Sigmoid colon (tissue), 6 donors: ENCODE measurements at regions not wholly inside any gene's neighbourhood (a gene's known extent, or its start where the extent isn't known, plus 50 kb on each side); places are given as distances from the start of the nearest gene placed in this dataset.

ENCODE experiments used
- DNase-seq: peaks from one replicate; pipeline ENCODE4 v3.0.0-alpha.2; 2019
- H3K27ac ChIP-seq, 4 donors: fragments of 200-600 bp; sonication (generic); one replicate each; pipeline ENCODE4 v1.5.1; 2016 to 2019; ENCODE audit warnings: mild to moderate bottlenecking in 1 of 4
- H3K27me3 ChIP-seq, 3 donors: fragments of 200-600 bp; sonication (generic); one replicate each; pipeline ENCODE4 v1.5.1; 2019; ENCODE audit warnings: mild to moderate bottlenecking in 1 of 3
- H3K36me3 ChIP-seq, 4 donors: fragments of 200-600 bp; sonication (generic); one replicate each; pipeline ENCODE4 v1.5.1; 2016 to 2019
- H3K4me1 ChIP-seq, 4 donors: fragments of 200-600 bp; sonication (generic); one replicate each; pipeline ENCODE4 v1.5.1; 2017 to 2019
- H3K4me3 ChIP-seq, 4 donors: fragments of 200-600 bp; sonication (generic); one replicate each; pipeline ENCODE4 v1.5.1; 2017 to 2019; ENCODE audit warnings: mild to moderate bottlenecking in 2 of 4, moderate library complexity in 1 of 4
- H3K9me3 ChIP-seq, 4 donors: fragments of 200-600 bp in 3 of 4; sonication (generic) in 3 of 4; one replicate each; pipeline versions ENCODE4 v1.5.1 to v1.6.1; 2013 to 2019
- EP300 ChIP-seq, 4 donors: sonication (generic); formaldehyde crosslinking; IDR thresholded peaks; one replicate each; pipeline ENCODE4 v1.6.1; 2017; ENCODE audit warnings: antibody characterized with exemption in 4 of 4
- POLR2A ChIP-seq, 2 donors: fragments of 450-650 bp; IDR thresholded peaks; one replicate each; pipeline ENCODE4 v1.6.1; 2016; ENCODE audit warnings: antibody characterized with exemption in 2 of 2, mild to moderate bottlenecking in 2 of 2, moderate library complexity in 2 of 2
- POLR2AphosphoS5 ChIP-seq, 4 donors: sonication (generic); formaldehyde crosslinking; IDR thresholded peaks; one replicate each; pipeline ENCODE4 v1.6.1; 2017; ENCODE audit warnings: antibody characterized with exemption in 4 of 4
- WGBS, 2 donors: extraction: QIAGEN DNeasy Blood & Tissue Kit; methylation state at CpG; one replicate each; pipeline ENCODE4 v1.1.7; 2013; 5-methylcytosine and 5-hydroxymethylcytosine counted together
- intact Hi-C: fragments of 100-400 bp; cut with DNase I; formaldehyde crosslinking; loops from one replicate; pipeline ENCODE4 v1.15.1; 2023
- TF ChIP-seq, protein P1 (sequence below), 4 experiments: fragments of 450-650 bp in 3 of 4; fragments of 200-600 bp in 1 of 4; IDR thresholded peaks; one replicate each; pipeline ENCODE4 v1.5.1; 2016 to 2019; ENCODE audit warnings: antibody characterized with exemption in 4 of 4, mild to moderate bottlenecking in 3 of 4, moderate library complexity in 2 of 4
- donor health status: healthy with polysubstance abuse.
- donor health status: healthy.

DNA sequence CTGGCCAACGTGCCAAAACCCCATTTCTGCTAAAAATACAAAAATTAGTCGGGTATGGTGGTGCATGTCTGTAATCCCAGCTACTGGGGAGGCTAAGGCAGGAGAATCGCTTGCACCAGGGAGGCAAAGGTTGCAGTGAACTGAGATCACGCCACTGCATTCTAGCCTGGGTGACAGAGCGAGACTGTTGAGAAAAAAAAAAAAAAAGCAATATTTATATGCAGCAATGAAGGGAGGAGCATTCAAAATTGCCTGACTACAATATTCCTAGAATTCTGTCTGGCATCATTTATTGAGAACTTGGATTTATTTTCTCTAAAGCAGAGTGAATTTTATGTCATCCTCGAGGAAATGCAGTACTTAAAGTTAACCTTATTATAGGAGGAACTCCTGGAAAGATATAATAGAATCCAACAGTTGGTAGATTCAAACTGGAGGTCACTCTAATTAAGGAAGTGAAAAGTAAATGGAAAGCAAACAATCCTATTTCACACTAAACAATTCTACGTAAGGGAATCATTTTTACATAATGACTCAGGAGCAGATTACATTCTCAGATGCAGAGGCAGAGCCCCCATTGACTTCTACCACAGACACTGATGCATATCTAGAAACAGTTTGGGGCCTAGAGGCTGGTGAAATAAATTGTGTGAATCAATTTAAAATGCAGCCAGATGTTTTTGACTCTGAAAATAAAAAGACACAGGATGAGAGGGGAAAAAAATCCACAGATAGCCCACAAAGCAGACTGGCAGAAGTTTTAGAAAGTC, 82.1 kb upstream of the FHIT start:
- no peaks in the 10 kb centered on the region for H3K27me3 ChIP-seq
- 55 to 74% methylated on average over 7 of the region's 7 CpGs for WGBS, 2 donors
- no peak for TF ChIP-seq POLR2AphosphoS5 (IDR thresholded peaks at IDR 0.05)
- TF ChIP-seq EP300 (IDR thresholded peaks at IDR 0.05), result no peak
- H3K27ac ChIP-seq, result no peak overlapping the region
- DNase-seq, result no peak
- no peak overlapping the region for H3K4me3 ChIP-seq
- intact Hi-C loops, result no loop called here
- no peaks in the 10 kb centered on the region for H3K9me3 ChIP-seq
- no peaks in the 10 kb centered on the region for H3K4me1 ChIP-seq
- H3K36me3 ChIP-seq, result no peaks in the 10 kb centered on the region

DNA sequence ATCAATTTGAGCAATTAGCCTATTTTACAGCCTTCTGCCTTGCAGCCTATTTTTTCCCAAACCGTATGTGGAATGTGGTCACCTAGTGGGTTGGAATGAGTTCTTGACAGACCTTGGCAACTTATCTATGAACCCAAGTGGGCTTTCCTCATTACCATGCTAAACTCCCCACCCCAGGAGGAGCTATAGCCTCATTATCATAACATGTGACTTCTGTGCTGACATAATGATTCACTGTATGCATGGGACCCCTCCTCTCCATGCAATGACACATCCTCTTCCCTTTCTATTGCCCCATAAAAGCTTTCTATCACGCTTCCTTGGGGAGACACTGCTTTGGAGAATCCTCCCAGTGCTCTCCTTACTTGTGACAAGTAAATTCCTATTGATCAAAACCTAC, 83.5 kb upstream of the FHIT start:
- Histone ChIP-seq H3K4me3 (no peak overlapping the region), H3K9me3 (no peaks in the 10 kb centered on the region), H3K27me3 (no peaks in the 10 kb centered on the region), H3K36me3 (no peaks in the 10 kb centered on the region), H3K27ac (no peak overlapping the region), H3K4me1 (no peaks in the 10 kb centered on the region)
- intact Hi-C loops, result no loop called here
- TF ChIP-seq, protein P1, sequence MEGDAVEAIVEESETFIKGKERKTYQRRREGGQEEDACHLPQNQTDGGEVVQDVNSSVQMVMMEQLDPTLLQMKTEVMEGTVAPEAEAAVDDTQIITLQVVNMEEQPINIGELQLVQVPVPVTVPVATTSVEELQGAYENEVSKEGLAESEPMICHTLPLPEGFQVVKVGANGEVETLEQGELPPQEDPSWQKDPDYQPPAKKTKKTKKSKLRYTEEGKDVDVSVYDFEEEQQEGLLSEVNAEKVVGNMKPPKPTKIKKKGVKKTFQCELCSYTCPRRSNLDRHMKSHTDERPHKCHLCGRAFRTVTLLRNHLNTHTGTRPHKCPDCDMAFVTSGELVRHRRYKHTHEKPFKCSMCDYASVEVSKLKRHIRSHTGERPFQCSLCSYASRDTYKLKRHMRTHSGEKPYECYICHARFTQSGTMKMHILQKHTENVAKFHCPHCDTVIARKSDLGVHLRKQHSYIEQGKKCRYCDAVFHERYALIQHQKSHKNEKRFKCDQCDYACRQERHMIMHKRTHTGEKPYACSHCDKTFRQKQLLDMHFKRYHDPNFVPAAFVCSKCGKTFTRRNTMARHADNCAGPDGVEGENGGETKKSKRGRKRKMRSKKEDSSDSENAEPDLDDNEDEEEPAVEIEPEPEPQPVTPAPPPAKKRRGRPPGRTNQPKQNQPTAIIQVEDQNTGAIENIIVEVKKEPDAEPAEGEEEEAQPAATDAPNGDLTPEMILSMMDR (IDR thresholded peaks at IDR 0.05), result no peak
- TF ChIP-seq POLR2AphosphoS5 (IDR thresholded peaks at IDR 0.05), result no peak
- no peak for TF ChIP-seq POLR2A (IDR thresholded peaks at IDR 0.05)
- TF ChIP-seq EP300 (IDR thresholded peaks at IDR 0.05), result no peak
- 66 to 87% methylated on average over 2 of the region's 2 CpGs for WGBS, 2 donors
- DNase-seq, result no peak

DNA sequence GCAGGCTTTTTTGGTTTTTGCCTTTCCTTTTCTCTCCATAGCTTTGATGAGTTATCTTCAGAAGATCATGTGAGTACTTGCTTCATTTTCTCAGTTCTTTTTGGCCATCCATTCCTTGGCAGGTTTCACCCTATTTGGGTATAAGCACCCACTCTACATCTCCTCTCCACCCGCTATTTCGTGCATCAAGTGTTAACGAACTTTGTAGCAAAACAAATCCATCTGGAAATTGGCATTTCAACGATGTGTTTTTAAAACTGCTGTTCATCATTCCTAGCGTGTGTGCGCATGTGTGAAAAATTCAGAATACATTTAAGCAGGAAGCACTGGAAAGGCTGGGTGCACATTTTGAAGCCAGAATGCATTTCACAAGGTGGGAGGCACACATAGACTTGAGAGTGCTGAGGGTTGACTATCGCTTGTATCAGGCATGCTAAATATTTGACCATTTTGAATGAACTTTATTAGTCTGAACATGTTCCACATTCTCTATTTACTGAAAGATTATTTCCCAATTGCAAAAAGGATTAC, 89.7 kb upstream of the FHIT start:
- Histone ChIP-seq H3K9me3 (no peaks in the 10 kb centered on the region), H3K4me1 (no peaks in the 10 kb centered on the region), H3K4me3 (no peak overlapping the region), H3K27ac (no peak overlapping the region), H3K36me3 (no peaks in the 10 kb centered on the region), H3K27me3 (no peaks in the 10 kb centered on the region)
- intact Hi-C loops, result no loop called here
- WGBS, 2 donors, result 82 to 85% methylated on average over 7 of the region's 7 CpGs
- TF ChIP-seq, protein P1 (IDR thresholded peaks at IDR 0.05), result no peak
- TF ChIP-seq EP300 (IDR thresholded peaks at IDR 0.05) (no peak), POLR2AphosphoS5 (IDR thresholded peaks at IDR 0.05) (no peak), POLR2A (IDR thresholded peaks at IDR 0.05) (no peak)
- DNase-seq, result no peak

DNA sequence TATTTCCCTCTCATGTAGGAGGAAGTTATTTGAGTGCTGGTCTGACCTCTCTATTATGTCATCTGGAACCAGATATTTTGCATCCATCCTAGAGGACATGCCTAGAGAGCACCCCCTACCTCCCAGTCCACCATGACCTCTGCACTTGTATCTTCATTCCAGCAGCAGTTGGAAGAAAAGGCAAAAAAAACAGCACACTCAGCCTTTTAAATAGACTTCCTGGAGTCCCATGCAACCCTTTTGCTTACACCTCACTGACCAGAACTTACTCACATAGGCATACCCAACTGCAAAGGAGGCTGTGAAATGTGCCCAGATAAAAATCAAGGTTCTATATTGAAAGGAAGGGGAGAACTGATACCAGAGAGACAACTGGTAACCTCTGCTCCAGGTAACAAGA, 92.3 kb upstream of the FHIT start:
- DNase-seq, result no peak
- intact Hi-C loops, result no loop called here

DNA sequence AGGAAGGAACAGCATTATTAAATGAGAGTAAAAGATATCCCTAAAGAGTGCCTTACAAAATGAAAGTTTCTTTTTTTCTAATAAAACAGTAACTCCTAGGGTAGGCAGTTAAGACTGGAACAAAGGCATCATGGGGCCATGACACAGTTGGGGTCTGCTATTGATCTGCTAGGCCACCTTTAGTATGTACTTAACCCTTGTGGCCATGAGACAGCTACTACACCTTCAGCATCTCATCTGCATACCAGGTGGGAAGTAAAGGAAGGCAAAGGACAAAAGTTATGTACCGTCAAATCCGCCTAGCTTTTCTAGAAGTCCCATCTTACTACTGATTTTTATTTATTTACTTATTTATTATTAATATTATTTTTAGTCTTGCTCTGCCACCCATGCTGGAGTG, 93.8 kb upstream of the FHIT start:
- TF ChIP-seq EP300 (IDR thresholded peaks at IDR 0.05), result no peak
- Histone ChIP-seq H3K27ac (no peak overlapping the region), H3K36me3 (no peaks in the 10 kb centered on the region), H3K27me3 (no peaks in the 10 kb centered on the region), H3K4me1 (no peaks in the 10 kb centered on the region), H3K4me3 (no peak overlapping the region), H3K9me3 (no peaks in the 10 kb centered on the region)
- intact Hi-C loops, result no loop called here
- WGBS, 2 donors, result 92 to 95% methylated on average over 2 of the region's 2 CpGs
- DNase-seq, result no peak

More for the DNA sequence above, 92.3 kb upstream of the FHIT start:
- Histone ChIP-seq H3K4me1 (no peaks in the 10 kb centered on the region), H3K9me3 (no peaks in the 10 kb centered on the region), H3K27me3 (no peaks in the 10 kb centered on the region), H3K27ac (no peak overlapping the region), H3K36me3 (no peaks in the 10 kb centered on the region), H3K4me3 (no peak overlapping the region)
- TF ChIP-seq POLR2A (IDR thresholded peaks at IDR 0.05) (no peak), POLR2AphosphoS5 (IDR thresholded peaks at IDR 0.05) (no peak)

DNA sequence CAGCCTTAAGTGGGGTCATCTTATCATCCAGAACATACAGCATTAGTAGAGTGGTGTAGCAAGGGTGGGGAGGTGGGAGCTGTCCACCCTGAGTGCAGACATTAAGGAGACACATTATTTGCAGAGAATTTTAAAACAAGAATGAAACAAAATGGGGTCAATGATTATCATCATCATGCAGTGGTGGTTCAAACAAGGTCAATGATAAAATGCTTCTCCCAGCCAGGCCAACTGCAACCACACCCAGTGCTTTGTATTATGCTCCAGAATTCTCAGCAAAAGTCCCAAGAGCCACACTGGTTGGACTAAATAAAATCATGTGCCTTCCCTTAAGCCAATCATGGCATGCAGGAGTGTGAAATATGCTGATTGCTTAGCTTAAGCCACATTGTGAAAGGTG, 96.7 kb upstream of the FHIT start:
- no peaks in the 10 kb centered on the region for H3K9me3 ChIP-seq
- H3K27me3 ChIP-seq, result no peaks in the 10 kb centered on the region
- no peaks in the 10 kb centered on the region for H3K4me1 ChIP-seq
- DNase-seq, result no peak
- H3K27ac ChIP-seq, result no peak overlapping the region
- intact Hi-C loops, result no loop called here
- H3K36me3 ChIP-seq, result no peaks in the 10 kb centered on the region
- TF ChIP-seq POLR2AphosphoS5 (IDR thresholded peaks at IDR 0.05) (no peak), EP300 (IDR thresholded peaks at IDR 0.05) (no peak), POLR2A (IDR thresholded peaks at IDR 0.05) (no peak)
- TF ChIP-seq, protein P1 (IDR thresholded peaks at IDR 0.05), result no peak
- no peak overlapping the region for H3K4me3 ChIP-seq
